ENCODE measurements at regions not wholly inside any gene's neighbourhood (a gene's known extent, or its start where the extent isn't known, plus 50 kb on each side); places are given as distances from the start of the nearest gene placed in this dataset.
"Not testable (repeated sequence)": the region's sequence is repeated elsewhere in the genome, so short reads cannot be mapped to it uniquely, and the experiment has no call there.

GRCh38 chr1:5768014-5768413, 224.2 kb downstream of the NPHP4 start:
- no peaks in the 10 kb centered on the region for H3K36me3 ChIP-seq (ENCODE audit: control insufficient read depth in 4 of 4, insufficient read depth in 3 of 4, low read depth in 1 of 4, low read length in 3 of 4)
- no peak overlapping the region for H3K4me3 ChIP-seq (ENCODE audit: low read depth in 1 of 3, low read length in 3 of 3)
- H3K27ac ChIP-seq (ENCODE audit: low read depth in 1 of 2, low read length in 2 of 2): no peak overlapping the region
- peaks cover 2 to 9% (median 6%) of the 10 kb centered on the region in 4 donors for H3K9me3 ChIP-seq (ENCODE audit: control insufficient read depth in 4 of 4, low read length in 3 of 4)
- TF ChIP-seq REST (IDR thresholded peaks at IDR 0.05): no peak
- TF ChIP-seq CTCF (IDR thresholded peaks at IDR 0.05; ENCODE audit: low read depth, low read length, missing input control): no peak
- TF ChIP-seq GABPA (IDR thresholded peaks at IDR 0.05 in 1 of 2, conservative IDR thresholded peaks at IDR 0.05 in 1 of 2): no peak
- TF ChIP-seq ZBTB33 (IDR thresholded peaks at IDR 0.05): no peak
- no peak for TF ChIP-seq FOXA2 (IDR thresholded peaks at IDR 0.05)
- no peak for TF ChIP-seq FOXA1 (IDR thresholded peaks at IDR 0.05)
- no peak for TF ChIP-seq ATF3 (IDR thresholded peaks at IDR 0.05)
- no peak for TF ChIP-seq YY1 (IDR thresholded peaks at IDR 0.05)
- no peak for TF ChIP-seq NR2F2 (IDR thresholded peaks at IDR 0.05)
- TF ChIP-seq HNF4G (IDR thresholded peaks at IDR 0.05): no peak
- no peak for TF ChIP-seq TAF1 (conservative IDR thresholded peaks at IDR 0.05)
- no peak for TF ChIP-seq JUND (IDR thresholded peaks at IDR 0.05)
- TF ChIP-seq RAD21 (IDR thresholded peaks at IDR 0.05): no peak
- TF ChIP-seq EGR1 (IDR thresholded peaks at IDR 0.05; ENCODE audit: low read depth in 2 of 2): no peak
- H3K9ac ChIP-seq (ENCODE audit: low read depth in 1 of 2, low read length in 2 of 2): no peak overlapping the region
- H3K4me1 ChIP-seq (ENCODE audit: control insufficient read depth in 4 of 4, insufficient read depth in 4 of 4, low read length in 3 of 4): no peaks in the 10 kb centered on the region
- WGBS: 62% methylated on average over 10 of the region's 10 CpGs
- H3K27me3 ChIP-seq (ENCODE audit: control insufficient read depth in 4 of 4, insufficient read depth in 4 of 4, low read length in 3 of 4): peaks cover 0 to 9% (median 1%) of the 10 kb centered on the region in 4 donors
- no peak for DNase-seq (ENCODE audit: low spot score)

GRCh38 chr1:5766996-5767395, 225.2 kb downstream of the NPHP4 start:
- not testable (repeated sequence) for H3K4me1 ChIP-seq (ENCODE audit: control insufficient read depth in 4 of 4, insufficient read depth in 4 of 4, low read length in 3 of 4); DNase-seq (ENCODE audit: low spot score); H3K27me3 ChIP-seq (ENCODE audit: control insufficient read depth in 4 of 4, insufficient read depth in 4 of 4, low read length in 3 of 4); H3K4me3 ChIP-seq (ENCODE audit: low read depth in 1 of 3, low read length in 3 of 3); H3K36me3 ChIP-seq (ENCODE audit: control insufficient read depth in 4 of 4, insufficient read depth in 3 of 4, low read depth in 1 of 4, low read length in 3 of 4); H3K9ac ChIP-seq (ENCODE audit: low read depth in 1 of 2, low read length in 2 of 2); H3K27ac ChIP-seq (ENCODE audit: low read depth in 1 of 2, low read length in 2 of 2); H3K9me3 ChIP-seq (ENCODE audit: control insufficient read depth in 4 of 4, low read length in 3 of 4)
- 61% methylated on average over 12 of the region's 12 CpGs for WGBS
